Germinal center (tissue), 1 donor: ENCODE measurements at regions not wholly inside any gene's neighbourhood (a gene's known extent, or its start where the extent isn't known, plus 50 kb on each side); places are given as distances from the start of the nearest gene placed in this dataset.
"Not testable (repeated sequence)": the region's sequence is repeated elsewhere in the genome, so short reads cannot be mapped to it uniquely, and the experiment has no call there.

Experiments used
- DNase-seq: peaks from one replicate; pipeline ENCODE4 v3.0.0; 2012; ENCODE audit warnings: mixed read lengths, low spot score

- no peak for DNase-seq
Observed at GRCh38 chr1:229012823-229013222, 258.1 kb upstream of the RAB4A start.

GRCh38 chr1:229013981-229014380, 256.9 kb upstream of the RAB4A start:
- DNase-seq, result no peak

- DNase-seq, result no peak
Observed at GRCh38 chr1:229015806-229016205, 255.1 kb upstream of the RAB4A start.

GRCh38 chr1:229017091-229017490, 253.8 kb upstream of the RAB4A start:
- no peak for DNase-seq

GRCh38 chr1:229018674-229019295, 252.1 kb upstream of the RAB4A start:
- DNase-seq, result no peak

GRCh38 chr1:229019663-229020271, 251.1 kb upstream of the RAB4A start:
- no peak for DNase-seq

- not testable (repeated sequence) for DNase-seq
Observed at GRCh38 chr1:229021034-229021433, 249.9 kb upstream of the RAB4A start.

- DNase-seq, result no peak
Observed at GRCh38 chr1:229022595-229023333, 248.1 kb upstream of the RAB4A start.

GRCh38 chr1:229023651-229024300, 247.1 kb upstream of the RAB4A start:
- no peak for DNase-seq

- DNase-seq, result no peak
Observed at GRCh38 chr1:229024528-229025130, 246.3 kb upstream of the RAB4A start.

GRCh38 chr1:229025576-229025975, 245.3 kb upstream of the RAB4A start:
- DNase-seq, result no peak

GRCh38 chr1:229027158-229027557, 243.8 kb upstream of the RAB4A start:
- DNase-seq, result no peak

- no peak for DNase-seq
Observed at GRCh38 chr1:229027622-229028182, 243.2 kb upstream of the RAB4A start.

- no peak for DNase-seq
Observed at GRCh38 chr1:229028544-229028943, 242.4 kb upstream of the RAB4A start.

- no peak for DNase-seq
Observed at GRCh38 chr1:229028987-229029878, 241.7 kb upstream of the RAB4A start.

- no peak for DNase-seq
Observed at GRCh38 chr1:229029879-229030235, 241.1 kb upstream of the RAB4A start.

- no peak for DNase-seq
Observed at GRCh38 chr1:229030630-229031029, 240.3 kb upstream of the RAB4A start.

- DNase-seq, result no peak
Observed at GRCh38 chr1:229031061-229031460, 239.8 kb upstream of the RAB4A start.

GRCh38 chr1:229031481-229032341, 239.2 kb upstream of the RAB4A start:
- DNase-seq, result no peak

- DNase-seq, result no peak
Observed at GRCh38 chr1:229032375-229032774, 238.5 kb upstream of the RAB4A start.
